Right lobe of liver (tissue), 4 donors: ENCODE measurements at regions not wholly inside any gene's neighbourhood (a gene's known extent, or its start where the extent isn't known, plus 50 kb on each side); places are given as distances from the start of the nearest gene placed in this dataset.
"Not testable (repeated sequence)": the region's sequence is repeated elsewhere in the genome, so short reads cannot be mapped to it uniquely, and the experiment has no call there.

Source experiments
- POLR2A ChIP-seq: fragments of 450-650 bp; IDR thresholded peaks from one replicate; pipeline ENCODE4 v1.6.1; 2017; ENCODE audit warnings: antibody characterized with exemption, mild to moderate bottlenecking
- TF ChIP-seq, protein P1 (sequence below), 4 donors: fragments of 200-600 bp in 3 of 4; fragments of 450-650 bp in 1 of 4; IDR thresholded peaks; one replicate each; pipeline versions ENCODE4 v1.5.1 to v1.8.0; 2016 to 2022; ENCODE audit warnings: antibody characterized with exemption in 4 of 4, mild to moderate bottlenecking in 2 of 4
- donor health status: DM: no; HTN: no; CAD: no.
- donor health status: DM: no; HTN: no; CAD: no.
- donor health status: DM: no; HTN: yes; CAD: no.

- TF ChIP-seq, protein P1, sequence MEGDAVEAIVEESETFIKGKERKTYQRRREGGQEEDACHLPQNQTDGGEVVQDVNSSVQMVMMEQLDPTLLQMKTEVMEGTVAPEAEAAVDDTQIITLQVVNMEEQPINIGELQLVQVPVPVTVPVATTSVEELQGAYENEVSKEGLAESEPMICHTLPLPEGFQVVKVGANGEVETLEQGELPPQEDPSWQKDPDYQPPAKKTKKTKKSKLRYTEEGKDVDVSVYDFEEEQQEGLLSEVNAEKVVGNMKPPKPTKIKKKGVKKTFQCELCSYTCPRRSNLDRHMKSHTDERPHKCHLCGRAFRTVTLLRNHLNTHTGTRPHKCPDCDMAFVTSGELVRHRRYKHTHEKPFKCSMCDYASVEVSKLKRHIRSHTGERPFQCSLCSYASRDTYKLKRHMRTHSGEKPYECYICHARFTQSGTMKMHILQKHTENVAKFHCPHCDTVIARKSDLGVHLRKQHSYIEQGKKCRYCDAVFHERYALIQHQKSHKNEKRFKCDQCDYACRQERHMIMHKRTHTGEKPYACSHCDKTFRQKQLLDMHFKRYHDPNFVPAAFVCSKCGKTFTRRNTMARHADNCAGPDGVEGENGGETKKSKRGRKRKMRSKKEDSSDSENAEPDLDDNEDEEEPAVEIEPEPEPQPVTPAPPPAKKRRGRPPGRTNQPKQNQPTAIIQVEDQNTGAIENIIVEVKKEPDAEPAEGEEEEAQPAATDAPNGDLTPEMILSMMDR (IDR thresholded peaks at IDR 0.05) = not testable (repeated sequence)
- TF ChIP-seq POLR2A = not testable (repeated sequence)
Observed at GRCh38 chr12:68540768-68541167, 69.9 kb upstream of the RAP1B start.
